Liver (tissue), 8 donors: ENCODE measurements at regions not wholly inside any gene's neighbourhood (a gene's known extent, or its start where the extent isn't known, plus 50 kb on each side); places are given as distances from the start of the nearest gene placed in this dataset.

Experiments used
- DNase-seq: peaks from one replicate; pipeline ENCODE4 v3.0.0-alpha.2; 2017; ENCODE audit warnings: low spot score
- H3K27ac ChIP-seq, 2 donors: one replicate each; pipeline ENCODE4 v1.7.0; 2013; ENCODE audit warnings: inconsistent platforms in 2 of 2, low read length in 2 of 2, control low read depth in 1 of 2, low read depth in 1 of 2, mild to moderate bottlenecking in 1 of 2
- H3K27me3 ChIP-seq, 4 donors: one replicate each; pipeline versions ENCODE4 v1.6.1 to v1.7.0; 2013; ENCODE audit warnings: low read length in 3 of 4, inconsistent platforms in 1 of 4, mild to moderate bottlenecking in 1 of 4, moderate library complexity in 1 of 4; ENCODE audit not compliant: control insufficient read depth in 4 of 4, insufficient read depth in 4 of 4
- H3K36me3 ChIP-seq, 4 donors: one replicate each; pipeline versions ENCODE4 v1.6.1 to v1.7.0; 2013; ENCODE audit warnings: low read length in 3 of 4, mild to moderate bottlenecking in 3 of 4, low read depth in 1 of 4, moderate library complexity in 1 of 4; ENCODE audit not compliant: control insufficient read depth in 4 of 4, insufficient read depth in 3 of 4
- H3K4me1 ChIP-seq, 4 donors: one replicate each; pipeline versions ENCODE4 v1.6.1 to v1.7.0; 2013; ENCODE audit warnings: low read length in 3 of 4, mild to moderate bottlenecking in 3 of 4, moderate library complexity in 1 of 4; ENCODE audit not compliant: control insufficient read depth in 4 of 4, insufficient read depth in 4 of 4
- H3K4me3 ChIP-seq, 3 donors: one replicate each; pipeline versions ENCODE4 v1.6.1 to v1.7.0; 2013; ENCODE audit warnings: low read length in 3 of 3, control low read depth in 1 of 3, low read depth in 1 of 3, mild to moderate bottlenecking in 1 of 3
- H3K9ac ChIP-seq, 2 donors: one replicate each; pipeline ENCODE4 v1.7.0; 2013; ENCODE audit warnings: low read length in 2 of 2, mild to moderate bottlenecking in 2 of 2, moderate library complexity in 2 of 2, control low read depth in 1 of 2, low read depth in 1 of 2
- H3K9me3 ChIP-seq, 4 donors: one replicate each; pipeline versions ENCODE4 v1.6.1 to v1.7.0; 2013; ENCODE audit warnings: low read length in 3 of 4; ENCODE audit not compliant: control insufficient read depth in 4 of 4
- CTCF ChIP-seq: fragments of 150-350 bp; IDR thresholded peaks from 2 replicates; pipeline ENCODE4 v1.5.1; 2017; ENCODE audit warnings: improper control_type of control experiment, low read depth, low read length; ENCODE audit not compliant: missing input control
- EGR1 ChIP-seq, 2 donors: IDR thresholded peaks; 2 replicates each; pipeline ENCODE4 v1.6.1; 2016 to 2018; ENCODE audit warnings: antibody characterized with exemption in 2 of 2, low read depth in 2 of 2
- FOXA1 ChIP-seq: IDR thresholded peaks from 2 replicates; pipeline ENCODE4 v1.6.1; 2016; ENCODE audit warnings: antibody characterized with exemption
- FOXA2 ChIP-seq: IDR thresholded peaks from 2 replicates; pipeline ENCODE4 v1.6.1; 2016; ENCODE audit warnings: antibody characterized with exemption
- GABPA ChIP-seq, 2 donors: IDR thresholded peaks in 1 of 2; conservative IDR thresholded peaks in 1 of 2; 2 replicates each; pipeline ENCODE4 v1.6.1; 2016; ENCODE audit warnings: antibody characterized with exemption in 2 of 2, mild to moderate bottlenecking in 1 of 2, moderate library complexity in 1 of 2
- HNF4A ChIP-seq, 2 donors: conservative IDR thresholded peaks; 2 replicates each; pipeline ENCODE4 v1.6.1; 2016; ENCODE audit warnings: antibody characterized with exemption in 2 of 2, mild to moderate bottlenecking in 2 of 2
- HNF4G ChIP-seq: IDR thresholded peaks from 2 replicates; pipeline ENCODE4 v1.6.1; 2016; ENCODE audit warnings: antibody characterized with exemption
- JUND ChIP-seq, 2 donors: IDR thresholded peaks; 2 replicates each; pipeline ENCODE4 v1.6.1; 2016; ENCODE audit warnings: antibody characterized with exemption in 2 of 2
- NR2F2 ChIP-seq: IDR thresholded peaks from 2 replicates; pipeline ENCODE4 v1.6.1; 2016; ENCODE audit warnings: antibody characterized with exemption
- RAD21 ChIP-seq, 2 donors: IDR thresholded peaks; 2 replicates each; pipeline ENCODE4 v1.6.1; 2016; ENCODE audit warnings: antibody characterized with exemption in 2 of 2, mild to moderate bottlenecking in 2 of 2
- REST ChIP-seq: IDR thresholded peaks from 2 replicates; pipeline ENCODE4 v1.6.1; 2016; ENCODE audit warnings: antibody characterized with exemption, mild to moderate bottlenecking
- RXRA ChIP-seq, 2 donors: IDR thresholded peaks; 2 replicates each; pipeline ENCODE4 v1.6.1; 2017 to 2018; ENCODE audit warnings: antibody characterized with exemption in 2 of 2, mild to moderate bottlenecking in 1 of 2
- SP1 ChIP-seq: IDR thresholded peaks from 2 replicates; pipeline ENCODE4 v1.6.1; 2018; ENCODE audit warnings: antibody characterized with exemption, mild to moderate bottlenecking
- TAF1 ChIP-seq: conservative IDR thresholded peaks from 2 replicates; pipeline ENCODE4 v1.6.1; 2016; ENCODE audit warnings: antibody characterized with exemption, mild to moderate bottlenecking
- YY1 ChIP-seq: IDR thresholded peaks from 2 replicates; pipeline ENCODE4 v1.6.1; 2016; ENCODE audit warnings: antibody characterized with exemption, mild to moderate bottlenecking
- ZBTB33 ChIP-seq: IDR thresholded peaks from 2 replicates; pipeline ENCODE4 v1.6.1; 2016; ENCODE audit warnings: antibody characterized with exemption
- WGBS: extraction: QIAGEN DNeasy Blood & Tissue Kit; methylation state at CpG from one replicate; pipeline ENCODE4 v1.1.7; 2013; 5-methylcytosine and 5-hydroxymethylcytosine counted together
- TF ChIP-seq, protein P1 (sequence below): IDR thresholded peaks from 2 replicates; pipeline ENCODE4 v1.6.1; 2016; ENCODE audit warnings: antibody characterized with exemption
- TF ChIP-seq, protein P2 (sequence below): IDR thresholded peaks from 2 replicates; pipeline ENCODE4 v1.6.1; 2016; ENCODE audit warnings: antibody characterized with exemption
- donor health status: healthy.
- donor health status: healthy.
- donor health status: healthy.
- donor health status: healthy.
- donor health status: healthy.

DNA sequence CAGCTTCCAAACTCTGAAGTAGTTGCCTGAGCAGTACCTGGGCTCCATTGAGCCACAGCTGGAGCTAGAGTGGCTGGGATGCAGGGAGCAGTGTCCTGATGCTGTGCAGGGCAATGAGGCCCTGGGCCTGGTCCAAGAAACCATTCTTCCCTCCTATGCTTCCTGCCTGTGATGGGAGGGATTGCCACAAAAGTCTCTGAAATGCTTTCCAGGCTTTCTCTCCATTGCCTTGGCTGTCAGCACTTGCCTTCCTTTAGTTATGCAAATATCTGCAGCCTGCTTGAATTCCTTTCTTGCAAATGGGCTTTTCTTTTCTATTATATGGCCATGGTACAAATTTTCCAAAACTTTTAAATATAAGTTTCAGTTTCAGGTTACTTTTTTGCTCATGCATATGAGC, 972.2 kb upstream of the MBL2 start (continued):
- TF ChIP-seq REST (no peak), RXRA (IDR thresholded peaks at IDR 0.05) (no peak), EGR1 (IDR thresholded peaks at IDR 0.05; ENCODE audit: low read depth in 2 of 2) (no peak), HNF4G (no peak), YY1 (no peak)

DNA sequence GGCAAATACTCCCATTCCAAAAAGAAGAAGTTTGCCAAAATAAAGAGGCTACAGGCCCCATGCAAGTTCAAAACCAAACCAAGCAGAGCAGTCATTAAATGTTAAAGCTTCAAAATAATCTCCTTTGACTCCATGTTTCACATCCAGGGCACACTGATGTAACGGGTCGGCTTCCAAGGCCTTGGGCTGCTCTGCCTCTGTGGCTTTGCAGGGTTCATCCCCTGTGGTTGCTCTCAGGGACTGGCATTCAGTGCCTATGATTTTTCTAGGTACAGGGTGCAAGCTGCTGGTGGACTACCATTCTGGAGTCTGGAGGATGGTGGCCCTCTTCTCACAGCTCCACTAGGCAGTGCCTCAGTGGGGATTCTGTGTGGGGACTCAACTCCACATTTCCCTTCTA, 971.6 kb upstream of the MBL2 start:
- Histone ChIP-seq H3K4me1 (no peaks in the 10 kb centered on the region), H3K9me3 (peaks cover 0 to under 1% (median 0%) of the 10 kb centered on the region in 4 donors), H3K36me3 (no peaks in the 10 kb centered on the region), H3K9ac (no peak overlapping the region), H3K4me3 (no peak overlapping the region), H3K27ac (no peak overlapping the region), H3K27me3 (no peaks in the 10 kb centered on the region)
- whole genome bisulfite sequencing: 90% methylated on average over 2 of the region's 2 CpGs
- no peak for TF ChIP-seq YY1
- TF ChIP-seq, protein P1, sequence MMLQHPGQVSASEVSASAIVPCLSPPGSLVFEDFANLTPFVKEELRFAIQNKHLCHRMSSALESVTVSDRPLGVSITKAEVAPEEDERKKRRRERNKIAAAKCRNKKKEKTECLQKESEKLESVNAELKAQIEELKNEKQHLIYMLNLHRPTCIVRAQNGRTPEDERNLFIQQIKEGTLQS: no peak
- TF ChIP-seq REST: no peak
- TF ChIP-seq, protein P2, sequence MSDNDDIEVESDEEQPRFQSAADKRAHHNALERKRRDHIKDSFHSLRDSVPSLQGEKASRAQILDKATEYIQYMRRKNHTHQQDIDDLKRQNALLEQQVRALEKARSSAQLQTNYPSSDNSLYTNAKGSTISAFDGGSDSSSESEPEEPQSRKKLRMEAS: no peak
- no peak for TF ChIP-seq NR2F2
- no peak for TF ChIP-seq HNF4G
- no peak for TF ChIP-seq JUND (IDR thresholded peaks at IDR 0.05)
- no peak for TF ChIP-seq FOXA2
- TF ChIP-seq CTCF: no peak
- no peak for TF ChIP-seq RXRA (IDR thresholded peaks at IDR 0.05)
- no peak for TF ChIP-seq ZBTB33
- no peak for TF ChIP-seq GABPA (IDR thresholded peaks at IDR 0.05 in 1 of 2, conservative IDR thresholded peaks at IDR 0.05 in 1 of 2)
- no peak for TF ChIP-seq FOXA1
- no peak for TF ChIP-seq TAF1
- no peak for TF ChIP-seq HNF4A (conservative IDR thresholded peaks at IDR 0.05)
- no peak for TF ChIP-seq RAD21 (IDR thresholded peaks at IDR 0.05)
- no peak for TF ChIP-seq SP1
- no peak for TF ChIP-seq EGR1 (IDR thresholded peaks at IDR 0.05; ENCODE audit: low read depth in 2 of 2)
- no peak for DNase-seq
